Suprapubic skin (tissue), 4 donors: ENCODE measurements at regions not wholly inside any gene's neighbourhood (a gene's known extent, or its start where the extent isn't known, plus 50 kb on each side); places are given as distances from the start of the nearest gene placed in this dataset.

Experiments used
- DNase-seq, 2 donors: peaks; one replicate each; pipeline ENCODE4 v3.0.0-alpha.2; 2019; ENCODE audit warnings: low spot score in 2 of 2
- H3K27ac ChIP-seq: fragments of 200-600 bp; sonication (generic); one replicate; pipeline ENCODE4 v1.5.1; 2019
- H3K27me3 ChIP-seq: fragments of 200-600 bp; sonication (generic); one replicate; pipeline ENCODE4 v1.5.1; 2019
- H3K36me3 ChIP-seq: fragments of 200-600 bp; sonication (generic); one replicate; pipeline ENCODE4 v1.5.1; 2019
- H3K4me1 ChIP-seq: fragments of 200-600 bp; sonication (generic); one replicate; pipeline ENCODE4 v1.5.1; 2019
- H3K4me3 ChIP-seq: fragments of 200-600 bp; sonication (generic); one replicate; pipeline ENCODE4 v1.5.1; 2019; ENCODE audit warnings: mild to moderate bottlenecking
- H3K9me3 ChIP-seq: fragments of 200-600 bp; sonication (generic); one replicate; pipeline ENCODE4 v1.5.1; 2019
- CTCF ChIP-seq, 2 donors: fragments of 200-600 bp in 1 of 2; fragments of 450-650 bp in 1 of 2; sonication (generic) in 1 of 2; IDR thresholded peaks; one replicate each; pipeline ENCODE4 v1.5.1; 2016 to 2019; ENCODE audit warnings: antibody characterized with exemption in 2 of 2, mild to moderate bottlenecking in 1 of 2, moderate library complexity in 1 of 2
- EP300 ChIP-seq: sonication (generic); formaldehyde crosslinking; IDR thresholded peaks from one replicate; pipeline ENCODE4 v1.6.1; 2017; ENCODE audit warnings: antibody characterized with exemption
- POLR2A ChIP-seq, 2 donors: fragments of 450-650 bp; IDR thresholded peaks; one replicate each; pipeline ENCODE4 v1.6.1; 2017; ENCODE audit warnings: antibody characterized with exemption in 2 of 2, mild to moderate bottlenecking in 2 of 2, moderate library complexity in 2 of 2
- POLR2AphosphoS5 ChIP-seq, 3 donors: sonication (generic); formaldehyde crosslinking; IDR thresholded peaks; one replicate each; pipeline ENCODE4 v1.6.1; 2017; ENCODE audit warnings: antibody characterized with exemption in 3 of 3
- WGBS: methylation state at CpG from one replicate; pipeline ENCODE4 v1.1.5; 2018; 5-methylcytosine and 5-hydroxymethylcytosine counted together

- H3K36me3 ChIP-seq, result no peaks in the 10 kb centered on the region
- DNase-seq, result no peak
- no peak overlapping the region for H3K4me3 ChIP-seq
- peaks cover 4% of the 10 kb centered on the region for H3K4me1 ChIP-seq
- H3K27me3 ChIP-seq, result peaks cover 3% of the 10 kb centered on the region
- WGBS, result 84% methylated on average over 3 of the region's 3 CpGs
- no peak overlapping the region for H3K27ac ChIP-seq
- TF ChIP-seq CTCF (IDR thresholded peaks at IDR 0.05), result no peak
- no peak for TF ChIP-seq EP300
- TF ChIP-seq POLR2A (IDR thresholded peaks at IDR 0.05), result no peak
- TF ChIP-seq POLR2AphosphoS5 (IDR thresholded peaks at IDR 0.05), result no peak
- H3K9me3 ChIP-seq, result no peaks in the 10 kb centered on the region
Observed at GRCh38 chr15:37876900-37877299, 57.5 kb upstream of the TMCO5A start.

GRCh38 chr15:37877851-37878741 is 56.3 kb upstream of the TMCO5A start:
- Histone ChIP-seq H3K36me3 (no peaks in the 10 kb centered on the region), H3K27ac (no peak overlapping the region), H3K27me3 (peaks cover 3% of the 10 kb centered on the region), H3K4me3 (no peak overlapping the region), H3K9me3 (no peaks in the 10 kb centered on the region), H3K4me1 (no peaks in the 10 kb centered on the region)
- WGBS, result 76% methylated on average over 7 of the region's 7 CpGs
- DNase-seq, result no peak
- TF ChIP-seq EP300, result no peak
- no peak for TF ChIP-seq POLR2AphosphoS5 (IDR thresholded peaks at IDR 0.05)
- TF ChIP-seq POLR2A (IDR thresholded peaks at IDR 0.05), result no peak
- no peak for TF ChIP-seq CTCF (IDR thresholded peaks at IDR 0.05)

GRCh38 chr15:37880009-37880834 is 54.2 kb upstream of the TMCO5A start:
- WGBS, result 39% methylated on average over 12 of the region's 12 CpGs
- DNase-seq, result no peak

GRCh38 chr15:37880835-37881153 is 53.6 kb upstream of the TMCO5A start:
- peaks cover 3% of the 10 kb centered on the region for H3K27me3 ChIP-seq
- no peak overlapping the region for H3K27ac ChIP-seq
- no peaks in the 10 kb centered on the region for H3K36me3 ChIP-seq
- no peaks in the 10 kb centered on the region for H3K4me1 ChIP-seq
- no peak for DNase-seq
- H3K9me3 ChIP-seq, result no peaks in the 10 kb centered on the region
- H3K4me3 ChIP-seq, result no peak overlapping the region
- WGBS, result 38% methylated on average over 2 of the region's 2 CpGs
- TF ChIP-seq EP300 (no peak), POLR2A (IDR thresholded peaks at IDR 0.05) (no peak), POLR2AphosphoS5 (IDR thresholded peaks at IDR 0.05) (no peak), CTCF (IDR thresholded peaks at IDR 0.05) (no peak)

More at GRCh38 chr15:37880009-37880834, 54.2 kb upstream of the TMCO5A start:
- H3K27ac ChIP-seq, result no peak overlapping the region
- no peaks in the 10 kb centered on the region for H3K36me3 ChIP-seq
- H3K27me3 ChIP-seq, result peaks cover 3% of the 10 kb centered on the region
- H3K9me3 ChIP-seq, result no peaks in the 10 kb centered on the region
- no peaks in the 10 kb centered on the region for H3K4me1 ChIP-seq
- TF ChIP-seq POLR2AphosphoS5 (IDR thresholded peaks at IDR 0.05) (no peak), POLR2A (IDR thresholded peaks at IDR 0.05) (no peak), CTCF (IDR thresholded peaks at IDR 0.05) (peak; percentile 20 to 44)
- H3K4me3 ChIP-seq, result no peak overlapping the region
